COLO668 (cell line): ENCODE measurements at regions not wholly inside any gene's neighbourhood (a gene's known extent, or its start where the extent isn't known, plus 50 kb on each side); places are given as distances from the start of the nearest gene placed in this dataset.

Source experiments
- DNase-seq: peaks from one replicate; lab custom pipeline; 2025; ENCODE audit not compliant: unreplicated experiment; lab: John Stamatoyannopoulos, UW

DNA sequence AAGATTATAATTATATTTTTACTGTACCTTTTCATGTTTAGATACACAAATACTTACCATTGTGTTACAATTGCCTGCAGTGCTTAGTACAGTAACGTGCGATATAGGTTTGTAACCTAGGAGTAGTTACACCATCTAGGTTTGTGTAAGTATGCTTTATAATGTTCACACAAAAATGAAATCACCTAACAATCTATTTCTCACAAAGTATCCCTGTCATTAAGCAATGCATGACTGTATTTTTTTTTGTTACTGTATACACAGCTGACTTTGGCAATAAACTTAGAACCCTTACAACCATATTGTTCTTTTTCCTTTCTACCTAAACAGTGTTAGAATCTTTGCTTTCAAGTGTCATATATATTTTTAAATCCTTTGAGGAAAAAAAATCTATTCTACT lies 303.0 kb upstream of the E2F7 start:
- DNase-seq, result no peak

DNA sequence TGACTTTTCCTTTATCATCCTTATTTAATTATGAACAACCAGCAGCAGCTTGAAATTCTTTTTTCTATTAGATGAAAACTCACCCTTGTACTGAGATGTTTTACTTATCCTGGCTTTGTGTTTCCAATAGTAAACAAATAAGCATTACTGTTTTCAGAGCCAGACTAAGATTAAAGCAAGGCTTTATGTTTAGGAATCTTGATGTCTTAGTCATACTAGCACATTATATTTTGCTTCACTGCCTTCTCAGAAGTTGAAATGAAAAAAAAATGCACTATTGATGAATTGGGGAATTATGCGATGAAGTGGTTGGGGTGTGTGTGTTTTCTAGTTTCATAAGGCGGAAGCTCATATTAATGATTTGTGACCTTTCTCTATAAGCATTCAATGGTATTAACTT lies 301.2 kb upstream of the E2F7 start:
- DNase-seq, result no peak

DNA sequence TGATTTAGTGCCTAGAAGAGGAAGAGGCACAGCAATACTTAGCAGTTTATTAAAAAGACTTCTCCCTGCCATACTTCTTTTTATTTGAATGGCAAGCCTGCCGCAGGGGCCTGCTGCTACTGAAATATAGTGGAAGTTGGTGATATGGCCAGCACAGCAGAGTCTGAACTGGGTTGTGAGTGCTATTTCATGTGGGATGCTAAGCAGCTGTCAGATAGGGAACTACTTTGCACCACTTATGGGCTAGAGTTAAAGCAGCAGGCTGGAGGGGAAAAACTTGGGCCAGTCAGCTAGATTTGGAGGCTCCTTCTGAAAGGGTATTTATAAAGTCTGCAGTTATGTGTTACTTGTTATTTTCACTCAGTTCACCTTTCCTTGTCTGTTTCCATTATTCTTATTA lies 299.0 kb upstream of the E2F7 start:
- DNase-seq, result no peak

GRCh38 chr12:77362509-77363210 lies 297.3 kb upstream of the E2F7 start:
- DNase-seq, result no peak

- DNase-seq, result no peak
These were observed 292.3 kb upstream of the E2F7 start for GRCh38 chr12:77357655-77358054.

DNA sequence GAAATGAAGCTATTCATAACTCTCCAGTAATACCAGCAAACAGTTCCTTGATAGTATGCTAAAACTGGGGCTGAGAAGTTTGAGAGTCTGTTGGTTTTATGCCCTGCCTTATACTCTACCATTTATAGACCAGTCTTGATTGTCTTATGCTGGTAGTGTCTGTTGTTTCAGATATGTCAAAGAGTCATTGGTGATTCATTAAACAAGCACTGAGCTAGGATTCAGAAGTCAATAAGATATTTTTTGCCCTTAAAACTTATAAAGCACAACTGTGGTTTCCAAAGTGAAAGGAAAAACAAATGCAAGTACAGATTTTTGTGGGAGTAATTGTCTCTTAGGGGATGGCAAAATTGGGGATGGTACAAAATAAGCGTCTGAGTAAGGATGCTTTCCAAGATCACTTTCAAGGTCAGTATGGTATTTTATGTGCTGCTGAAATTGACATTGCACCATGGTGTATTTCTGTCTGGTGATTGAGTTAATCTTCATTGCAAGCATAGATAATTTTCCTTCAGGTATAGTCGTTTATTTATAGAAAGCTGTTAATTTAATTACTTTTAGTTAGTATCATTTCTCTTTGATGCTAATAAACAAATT lies 289.5 kb upstream of the E2F7 start:
- DNase-seq, result no peak

DNA sequence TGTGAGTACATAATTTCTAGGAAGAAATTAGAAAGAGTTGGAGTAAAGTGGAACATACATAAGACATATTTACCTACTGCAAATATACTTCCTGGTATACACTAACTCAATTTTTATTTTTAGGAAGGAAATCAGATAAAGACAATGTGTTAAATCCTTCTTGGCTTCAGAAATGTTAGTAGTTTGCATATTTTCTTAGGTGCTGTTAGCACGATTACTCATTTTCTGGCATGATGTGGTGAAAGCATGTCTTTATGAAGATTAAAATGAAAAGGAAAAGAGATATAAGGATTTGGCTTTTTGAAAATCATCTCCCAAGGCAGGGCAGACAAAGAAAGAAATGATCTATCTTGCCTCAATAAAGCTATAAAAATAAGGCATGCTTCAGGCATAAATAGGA lies 287.6 kb upstream of the E2F7 start:
- DNase-seq, result no peak

DNA sequence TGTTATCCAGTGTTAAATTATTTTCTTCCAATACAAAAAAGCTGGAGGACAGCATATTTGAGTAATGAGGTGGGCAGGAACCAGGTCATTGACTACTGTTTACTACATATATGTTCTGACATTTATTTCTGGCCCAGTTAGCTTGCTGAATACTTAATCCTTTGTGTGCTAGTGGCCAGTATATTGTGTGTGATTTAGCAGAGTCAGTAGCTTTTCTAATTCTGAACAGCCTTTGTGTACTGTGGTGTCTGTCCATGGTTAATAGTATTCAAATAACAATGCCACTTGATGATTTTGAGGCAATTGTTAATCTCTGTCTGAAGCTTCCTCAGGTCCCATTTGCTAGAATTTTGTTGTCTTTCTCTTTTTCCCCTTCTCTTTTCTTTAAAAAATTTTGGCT lies 286.5 kb upstream of the E2F7 start:
- no peak for DNase-seq

GRCh38 chr12:77349689-77350370 lies 284.5 kb upstream of the E2F7 start:
- no peak for DNase-seq

DNA sequence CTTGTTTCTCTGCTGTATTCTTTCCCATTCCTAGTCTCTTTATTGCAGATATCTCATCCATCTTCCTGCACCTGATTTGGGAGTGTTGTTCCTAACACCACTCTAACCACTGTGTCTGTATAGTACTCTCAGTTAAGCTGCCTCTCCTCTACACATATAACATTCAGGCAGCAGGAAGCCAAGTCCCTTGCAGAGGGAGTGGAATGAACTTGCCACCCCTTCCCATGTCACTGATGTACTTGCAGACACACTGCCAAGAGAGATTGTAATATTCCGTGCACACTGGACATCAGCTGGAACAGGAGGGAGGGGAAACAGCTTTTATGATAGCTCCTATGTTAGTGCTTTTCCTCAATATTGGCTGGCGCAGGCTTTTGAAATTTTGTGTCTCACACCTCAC lies 281.6 kb upstream of the E2F7 start:
- no peak for DNase-seq

DNA sequence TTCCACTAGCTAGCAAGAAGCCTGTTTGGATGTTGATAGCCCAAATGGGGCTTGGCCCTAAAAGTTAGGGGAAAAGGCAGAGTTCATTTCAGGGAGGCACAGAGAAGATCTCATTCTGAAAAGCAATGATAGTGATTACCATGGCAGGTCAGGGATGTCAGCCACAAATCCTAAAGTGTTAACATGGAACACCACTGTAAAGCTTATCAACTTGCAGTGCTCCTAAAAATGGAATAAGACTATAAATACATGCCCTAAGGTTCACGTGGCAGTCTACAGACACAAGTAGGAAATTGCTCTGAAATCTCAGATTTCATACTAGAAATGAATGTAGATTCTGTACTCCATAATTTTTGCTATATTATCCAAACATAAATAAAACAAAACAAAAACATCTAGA lies 280.0 kb upstream of the E2F7 start:
- no peak for DNase-seq

GRCh38 chr12:77344651-77345050 lies 279.3 kb upstream of the E2F7 start:
- DNase-seq, result no peak

DNA sequence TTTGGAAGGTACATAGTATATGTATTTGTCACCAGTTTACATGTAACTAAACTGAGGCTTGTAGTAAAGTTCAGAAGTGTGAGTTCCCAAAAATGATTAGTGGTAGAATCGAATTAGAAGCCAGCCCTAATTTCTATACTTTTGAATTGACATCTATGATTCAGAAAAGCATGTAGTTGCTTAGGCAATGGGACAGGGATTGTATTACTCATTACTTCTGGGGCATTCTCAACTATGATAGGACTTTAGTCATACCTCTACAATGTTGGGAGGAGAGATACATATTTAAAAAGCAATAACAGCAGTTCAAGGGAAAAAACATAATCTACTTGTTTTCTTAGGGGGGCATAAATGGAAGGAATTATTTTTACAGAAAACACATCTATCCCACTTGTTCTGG lies 277.9 kb upstream of the E2F7 start:
- DNase-seq, result no peak

DNA sequence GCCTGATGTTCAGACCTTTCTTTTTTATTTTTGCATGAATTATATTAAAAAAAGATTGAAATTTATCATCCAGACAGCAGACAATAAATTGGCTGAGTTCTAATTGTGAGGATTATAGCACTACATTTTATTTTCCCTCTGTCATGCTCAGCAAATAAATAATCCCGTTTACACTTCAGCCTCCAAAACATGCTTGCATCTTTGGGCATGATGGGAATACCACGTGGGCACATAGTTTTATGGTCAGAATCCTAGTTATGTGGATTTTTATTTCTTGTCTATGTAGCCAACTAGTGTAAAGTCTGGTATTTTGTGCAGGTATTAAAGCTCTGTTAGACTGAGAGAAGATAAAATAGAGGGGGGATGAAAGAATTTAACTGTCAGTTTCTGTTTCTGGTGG lies 276.9 kb upstream of the E2F7 start:
- no peak for DNase-seq

- no peak for DNase-seq
These were observed 274.2 kb upstream of the E2F7 start for GRCh38 chr12:77339610-77340009.

DNA sequence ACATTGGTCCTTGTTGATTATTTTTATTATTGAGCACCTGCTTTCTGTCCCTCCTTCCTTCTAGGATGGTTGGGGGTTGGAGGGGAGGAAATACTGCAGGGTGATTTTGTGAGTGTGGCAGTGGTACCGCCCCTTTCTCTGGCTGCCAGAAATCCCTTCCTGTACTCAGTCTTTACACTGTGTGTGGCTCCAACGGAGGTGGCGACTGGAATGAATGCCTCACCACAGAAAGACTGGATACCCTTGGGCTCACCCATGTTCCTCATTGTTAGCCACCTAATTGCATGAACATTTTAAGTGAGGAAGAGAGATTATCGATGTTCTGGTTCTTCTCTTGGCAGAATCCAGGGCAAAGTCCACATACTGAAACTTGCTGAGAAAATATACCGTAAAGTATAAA lies 272.0 kb upstream of the E2F7 start:
- no peak for DNase-seq

DNA sequence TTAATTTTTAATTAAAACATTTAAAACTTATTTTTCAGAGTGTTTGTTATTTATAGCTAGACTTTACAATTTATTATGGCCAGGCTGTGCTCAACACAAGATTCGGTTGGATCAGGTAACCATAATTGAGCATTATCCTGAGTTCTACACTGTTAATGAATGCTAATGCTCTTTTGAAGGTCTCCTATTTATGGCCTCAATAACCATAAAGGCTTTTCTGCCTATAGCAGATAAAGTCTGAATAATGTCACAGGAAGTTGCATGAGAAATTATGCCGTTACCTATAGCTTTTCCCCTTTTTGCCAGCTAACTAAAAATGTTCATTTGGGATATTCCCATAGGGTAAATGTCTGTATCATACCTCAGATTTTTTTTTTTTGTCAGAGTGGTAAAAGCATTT lies 269.4 kb upstream of the E2F7 start:
- no peak for DNase-seq

GRCh38 chr12:77328326-77328725 lies 263.0 kb upstream of the E2F7 start:
- DNase-seq, result no peak

GRCh38 chr12:77325511-77326236 lies 260.3 kb upstream of the E2F7 start:
- DNase-seq, result no peak

GRCh38 chr12:77324763-77325468 lies 259.5 kb upstream of the E2F7 start:
- peak; percentile 86 for DNase-seq

DNA sequence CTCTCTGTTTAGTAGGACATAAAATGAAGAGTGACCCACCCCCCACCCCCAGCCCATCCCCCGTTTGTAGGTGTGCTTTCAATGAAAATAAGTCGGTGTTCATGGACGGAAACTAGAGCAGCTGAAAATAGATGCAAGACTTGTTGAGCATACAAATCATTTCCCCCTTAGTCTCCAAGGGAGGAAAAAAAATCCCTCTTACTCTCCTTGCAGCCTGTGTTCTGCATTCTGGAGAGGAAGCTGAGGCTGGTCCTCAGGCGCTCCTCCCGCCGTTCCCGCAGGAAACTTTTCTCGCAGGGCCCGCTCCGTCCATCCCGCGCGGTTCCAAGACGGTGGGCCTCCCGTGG lies 259.0 kb upstream of the E2F7 start:
- DNase-seq, result no peak
